Small intestine (tissue), 7 donors: ENCODE measurements at regions not wholly inside any gene's neighbourhood (a gene's known extent, or its start where the extent isn't known, plus 50 kb on each side); places are given as distances from the start of the nearest gene placed in this dataset.
A peak's percentile ranks its signal among the peaks of the same experiment; 100 is the strongest.

ENCODE experiments used
- DNase-seq, 2 donors: peaks; one replicate each; pipeline versions ENCODE4 v3.0.0 to v3.0.0-alpha.2; 2013
- FAIRE-seq: peaks from 2 replicates; lab custom pipeline; 2012; peaks lifted over from hg19 to GRCh38; lab: Jason Lieb, UNC
- H3K27ac ChIP-seq, 3 donors: one replicate each; pipeline ENCODE4 v1.5.1; 2013; ENCODE audit warnings: low read length in 2 of 3, mild to moderate bottlenecking in 2 of 3, control low read depth in 1 of 3, inconsistent platforms in 1 of 3, low read depth in 1 of 3, moderate library complexity in 1 of 3
- H3K27me3 ChIP-seq, 3 donors: one replicate each; pipeline ENCODE4 v1.6.1; 2013; ENCODE audit warnings: low read length in 3 of 3, inconsistent platforms in 1 of 3; ENCODE audit not compliant: control insufficient read depth in 3 of 3, insufficient read depth in 3 of 3
- H3K36me3 ChIP-seq, 3 donors: one replicate each; pipeline ENCODE4 v1.6.1; 2013; ENCODE audit warnings: low read length in 3 of 3, inconsistent platforms in 1 of 3, low read depth in 1 of 3, mild to moderate bottlenecking in 1 of 3, moderate library complexity in 1 of 3; ENCODE audit not compliant: control insufficient read depth in 3 of 3, insufficient read depth in 2 of 3
- H3K4me1 ChIP-seq, 3 donors: one replicate each; pipeline ENCODE4 v1.6.1; 2013; ENCODE audit warnings: low read length in 2 of 3, inconsistent platforms in 1 of 3, low read depth in 1 of 3, mild to moderate bottlenecking in 1 of 3, moderate library complexity in 1 of 3; ENCODE audit not compliant: control insufficient read depth in 3 of 3, insufficient read depth in 2 of 3
- H3K4me3 ChIP-seq, 3 donors: one replicate each; pipeline ENCODE4 v1.5.1; 2013; ENCODE audit warnings: low read length in 3 of 3, control low read depth in 1 of 3, inconsistent platforms in 1 of 3, low read depth in 1 of 3, mild to moderate bottlenecking in 1 of 3, moderate library complexity in 1 of 3
- H3K9me3 ChIP-seq, 2 donors: one replicate each; pipeline ENCODE4 v1.6.1; 2013; ENCODE audit warnings: low read depth in 1 of 2, low read length in 1 of 2; ENCODE audit not compliant: control insufficient read depth in 2 of 2, insufficient read depth in 1 of 2
- WGBS, 3 donors: extraction: QIAGEN DNeasy Blood & Tissue Kit; methylation state at CpG; one replicate each; pipeline ENCODE4 v1.1.7; 2013; 5-methylcytosine and 5-hydroxymethylcytosine counted together
- donor health status: healthy with polysubstance abuse.
- donor health status: control.
- donor health status: control.
- donor health status: Bipolar disorder and iron deficiency.
- donor health status: healthy.

DNA sequence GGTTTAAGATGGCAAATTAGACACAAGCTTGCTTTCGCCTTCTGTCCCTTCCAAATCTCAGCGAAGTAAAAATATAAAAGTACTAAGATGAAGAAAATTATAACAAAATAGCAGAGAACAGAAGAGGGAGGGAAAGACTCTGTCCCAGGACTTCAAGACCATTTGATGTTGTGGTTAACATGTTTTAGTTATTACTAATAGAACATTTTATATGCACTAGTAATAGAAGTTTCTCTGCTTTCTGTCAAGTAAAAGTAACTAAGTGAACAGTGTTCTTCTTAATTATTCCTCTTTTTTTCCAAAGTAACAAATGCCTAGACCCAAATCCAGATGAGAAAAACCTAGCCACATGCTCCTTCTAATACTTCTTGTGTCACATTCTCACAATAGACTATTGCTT, 85.1 kb upstream of the DAAM1 start:
- DNase-seq (no peak), FAIRE-seq (no peak)
- 95 to 98% (median 97%) methylated on average over 2 of the region's 2 CpGs for WGBS, 3 donors
- Histone ChIP-seq H3K4me1 (no peaks in the 10 kb centered on the region), H3K9me3 (peaks cover 0 to 13% of the 10 kb centered on the region in 2 donors), H3K4me3 (no peak overlapping the region), H3K27ac (no peak overlapping the region), H3K36me3 (no peaks in the 10 kb centered on the region), H3K27me3 (no peaks in the 10 kb centered on the region)

DNA sequence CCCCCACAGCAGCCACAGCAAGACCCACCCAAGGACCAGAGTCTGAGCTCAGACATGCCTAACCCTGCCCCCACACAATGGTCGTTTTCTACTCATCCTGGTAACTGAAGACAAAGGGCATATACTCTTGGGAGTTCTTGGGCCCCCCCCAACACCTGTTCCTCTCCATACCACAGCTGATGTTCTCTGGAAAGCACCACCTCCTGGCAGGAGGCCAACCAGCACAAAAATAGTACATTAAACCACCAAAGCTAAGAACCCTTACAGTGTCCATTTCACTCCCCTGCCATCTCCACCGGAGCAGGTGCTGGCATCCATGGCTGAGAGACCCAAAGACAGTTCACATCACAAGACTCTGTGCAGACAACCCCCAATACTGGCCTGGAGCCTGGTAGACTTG, 80.6 kb upstream of the DAAM1 start:
- WGBS, 3 donors, result 17 to 39% (median 38%) methylated on average over 2 of the region's 2 CpGs
- Histone ChIP-seq H3K4me3 (no peak overlapping the region), H3K36me3 (no peaks in the 10 kb centered on the region), H3K4me1 (no peaks in the 10 kb centered on the region), H3K27me3 (no peaks in the 10 kb centered on the region), H3K27ac (no peak overlapping the region), H3K9me3 (peaks cover 0 to 13% of the 10 kb centered on the region in 2 donors)
- DNase-seq (peak in 1 of 2 donors; percentile 80), FAIRE-seq (no peak)

DNA sequence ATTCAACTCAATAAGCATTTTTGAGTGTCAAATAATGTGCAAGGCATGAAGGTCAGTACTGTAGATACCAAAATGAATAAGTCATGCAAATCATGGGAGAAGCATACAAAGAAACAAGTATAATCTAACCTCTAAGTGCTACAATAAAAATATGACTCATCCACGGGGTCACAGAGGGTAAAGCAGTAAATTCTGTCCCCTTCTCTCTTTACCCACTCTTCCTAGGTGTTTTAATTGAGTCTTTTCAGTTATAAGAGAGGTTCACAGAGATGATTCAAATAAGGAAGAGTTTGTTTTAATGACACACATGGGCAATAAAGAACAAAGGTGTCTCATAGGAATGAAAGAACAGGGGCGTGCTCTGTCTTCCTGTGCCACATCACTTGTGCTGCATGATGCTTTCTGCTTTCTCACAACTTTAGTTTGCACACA, 71.5 kb upstream of the DAAM1 start:
- Histone ChIP-seq H3K4me1 (peaks cover 0 to 3% (median 2%) of the 10 kb centered on the region in 3 donors), H3K27me3 (no peaks in the 10 kb centered on the region), H3K4me3 (no peak overlapping the region), H3K36me3 (no peaks in the 10 kb centered on the region), H3K9me3 (no peaks in the 10 kb centered on the region), H3K27ac (no peak overlapping the region)
- 19 to 50% (median 28%) methylated on average over 2 of the region's 2 CpGs for WGBS, 3 donors
- DNase-seq (peak; percentile 67 to 80), FAIRE-seq (no peak)

DNA sequence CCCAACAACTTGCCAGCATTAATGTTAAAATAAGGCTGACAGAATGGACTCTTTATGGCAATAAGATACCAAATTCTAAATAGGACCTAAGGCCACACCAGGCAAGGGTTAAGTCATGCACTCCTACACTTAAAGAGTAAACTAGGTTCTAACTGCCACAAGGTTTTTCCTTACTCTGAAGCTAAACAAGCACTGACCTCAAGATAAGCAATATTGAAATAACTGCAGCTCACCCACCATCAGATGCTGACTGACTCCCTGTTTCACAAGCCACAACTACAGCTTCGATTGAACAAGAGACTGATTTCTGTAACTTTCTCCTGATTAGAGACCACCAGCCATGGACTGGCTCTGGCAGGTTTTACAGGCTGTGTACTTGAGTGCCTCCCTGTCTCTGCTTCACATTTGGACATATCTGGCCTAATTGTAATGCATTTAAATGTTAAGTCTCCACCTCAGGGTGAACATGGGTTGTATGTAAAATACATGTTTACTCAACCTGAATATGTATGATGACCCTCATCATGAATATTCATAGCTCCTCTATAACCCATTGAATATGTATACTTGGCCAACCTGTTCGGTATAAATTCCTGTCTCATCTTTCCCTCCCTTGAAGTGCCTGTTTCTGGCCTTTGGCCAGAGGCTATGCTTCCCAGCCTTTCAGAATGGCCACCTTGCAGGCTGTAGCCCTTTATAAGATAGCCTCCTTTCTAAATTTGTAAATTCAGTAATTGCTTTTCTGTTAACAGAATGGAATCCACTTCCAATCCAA, 70.5 kb upstream of the DAAM1 start:
- Histone ChIP-seq H3K4me1 (peaks cover 0 to 3% (median 2%) of the 10 kb centered on the region in 3 donors), H3K4me3 (no peak overlapping the region), H3K27ac (no peak overlapping the region), H3K27me3 (no peaks in the 10 kb centered on the region), H3K9me3 (no peaks in the 10 kb centered on the region), H3K36me3 (no peaks in the 10 kb centered on the region)
- DNase-seq (no peak), FAIRE-seq (no peak)
- WGBS, 3 donors, result 56 to 67% (median 65%) methylated on average over 2 of the region's 2 CpGs

DNA sequence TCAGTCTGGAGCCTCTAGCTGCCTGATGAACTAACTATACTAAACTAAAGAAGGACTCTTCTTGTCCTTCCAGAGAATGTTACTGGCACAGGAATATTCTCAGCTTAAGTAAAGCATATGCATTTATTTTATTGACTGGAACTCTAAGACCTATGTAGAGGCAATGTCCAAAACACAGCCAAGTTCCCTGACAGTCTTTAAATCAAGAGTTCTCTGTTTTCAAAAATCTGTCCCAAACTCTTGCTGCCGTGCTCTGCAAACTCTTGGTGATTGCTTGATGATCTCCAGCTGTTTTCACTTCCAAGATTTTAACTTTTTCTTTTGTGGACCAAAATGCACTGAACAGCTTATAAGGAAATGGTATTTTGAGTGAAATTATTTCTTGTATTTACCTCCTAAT, 67.5 kb upstream of the DAAM1 start:
- Histone ChIP-seq H3K4me1 (peaks cover 0 to 3% (median 2%) of the 10 kb centered on the region in 3 donors), H3K4me3 (no peak overlapping the region), H3K36me3 (no peaks in the 10 kb centered on the region), H3K9me3 (no peaks in the 10 kb centered on the region), H3K27ac (no peak overlapping the region), H3K27me3 (no peaks in the 10 kb centered on the region)
- no peak for DNase-seq
- 32 to 80% (median 53%) methylated on average over 1 of the region's 1 CpG for WGBS, 3 donors
- no peak for FAIRE-seq

DNA sequence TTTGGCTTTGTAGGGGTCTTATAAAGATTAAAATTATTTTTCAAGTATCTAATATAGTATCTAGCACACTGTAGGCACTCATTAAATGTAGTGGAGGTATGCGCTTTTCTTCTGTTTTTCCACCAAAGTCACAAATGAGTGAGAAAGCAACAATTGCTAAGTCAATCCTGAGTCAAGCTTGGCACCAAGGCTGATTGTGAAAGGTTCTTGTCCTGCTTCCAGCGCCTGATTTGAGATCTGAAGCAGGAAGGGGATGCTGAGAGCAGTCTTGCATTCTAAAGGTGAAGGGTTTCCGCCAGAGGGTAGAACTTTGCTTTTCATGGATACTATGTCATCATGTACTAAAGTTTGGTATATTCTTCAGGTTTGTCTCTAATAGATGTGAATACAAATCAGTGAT, 64.9 kb upstream of the DAAM1 start:
- FAIRE-seq (no peak), DNase-seq (no peak)
- Histone ChIP-seq H3K4me1 (no peaks in the 10 kb centered on the region), H3K9me3 (no peaks in the 10 kb centered on the region), H3K27me3 (no peaks in the 10 kb centered on the region), H3K4me3 (no peak overlapping the region), H3K36me3 (no peaks in the 10 kb centered on the region), H3K27ac (no peak overlapping the region)
- 84 to 87% (median 84%) methylated on average over 3 of the region's 3 CpGs for WGBS, 3 donors

DNA sequence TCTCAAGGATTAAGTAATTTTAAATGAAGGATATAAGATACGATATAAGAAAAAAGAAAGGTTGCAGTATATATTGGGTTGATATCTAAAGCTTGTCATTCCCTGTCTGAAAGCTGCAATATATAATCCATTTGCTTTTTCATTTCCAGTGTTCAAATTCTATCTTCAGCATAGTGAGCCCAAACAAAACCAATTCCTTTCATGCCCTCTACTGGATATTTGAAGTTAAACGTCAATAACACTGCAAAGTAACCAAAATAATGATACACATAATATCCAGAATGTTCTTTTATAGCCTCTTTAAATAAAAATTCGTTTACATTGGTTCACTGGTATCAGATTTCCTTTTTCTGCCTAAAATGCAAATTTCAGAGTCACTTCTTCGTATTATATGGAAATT, 64.5 kb upstream of the DAAM1 start:
- no peaks in the 10 kb centered on the region for H3K27me3 ChIP-seq
- H3K4me3 ChIP-seq, result no peak overlapping the region
- H3K4me1 ChIP-seq, result no peaks in the 10 kb centered on the region
- 39 to 42% (median 42%) methylated on average over 4 of the region's 4 CpGs for WGBS, 3 donors
- FAIRE-seq, result peak; percentile 91
- H3K36me3 ChIP-seq, result no peaks in the 10 kb centered on the region
- no peaks in the 10 kb centered on the region for H3K9me3 ChIP-seq
- peak in 1 of 2 donors; percentile 29 for DNase-seq
- H3K27ac ChIP-seq, result no peak overlapping the region

DNA sequence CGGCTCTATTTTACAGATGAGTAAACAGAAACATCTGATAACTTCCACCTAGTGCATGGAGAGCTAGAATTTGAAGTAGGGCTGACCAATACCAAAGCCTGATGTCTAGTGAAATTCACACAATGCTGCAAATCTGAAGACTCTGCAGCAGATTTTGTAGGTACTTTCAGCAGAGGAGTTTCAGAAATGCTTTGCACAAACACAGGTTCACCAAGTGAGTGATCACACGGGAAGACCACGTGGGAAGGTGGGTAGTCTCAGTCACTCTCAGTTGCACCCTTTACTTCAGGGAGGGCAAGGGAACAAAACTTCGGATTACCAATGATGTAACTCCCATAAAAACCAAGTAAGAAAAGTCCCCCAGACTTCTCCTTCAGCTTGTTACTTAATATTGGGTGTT, 63.3 kb upstream of the DAAM1 start:
- no peak for DNase-seq

More for the DNA sequence above, 63.3 kb upstream of the DAAM1 start:
- H3K9me3 ChIP-seq, result no peaks in the 10 kb centered on the region
- no peaks in the 10 kb centered on the region for H3K36me3 ChIP-seq
- no peaks in the 10 kb centered on the region for H3K27me3 ChIP-seq
- H3K4me1 ChIP-seq, result no peaks in the 10 kb centered on the region
- no peak for FAIRE-seq
- H3K27ac ChIP-seq, result no peak overlapping the region
- H3K4me3 ChIP-seq, result no peak overlapping the region
- WGBS, 3 donors, result 59 to 74% (median 69%) methylated on average over 4 of the region's 4 CpGs
